Activated T-cell treated with anti-CD3 and anti-CD28 coated beads for 48 hours (primary cell): ENCODE measurements at regions not wholly inside any gene's neighbourhood (a gene's known extent, or its start where the extent isn't known, plus 50 kb on each side); places are given as distances from the start of the nearest gene placed in this dataset.
"Not testable (repeated sequence)": the region's sequence is repeated elsewhere in the genome, so short reads cannot be mapped to it uniquely, and the experiment has no call there.

Experiments
- DNase-seq: peaks from one replicate; pipeline ENCODE4 v3.0.0-alpha.2; 2020; ENCODE audit warnings: low read depth

DNA sequence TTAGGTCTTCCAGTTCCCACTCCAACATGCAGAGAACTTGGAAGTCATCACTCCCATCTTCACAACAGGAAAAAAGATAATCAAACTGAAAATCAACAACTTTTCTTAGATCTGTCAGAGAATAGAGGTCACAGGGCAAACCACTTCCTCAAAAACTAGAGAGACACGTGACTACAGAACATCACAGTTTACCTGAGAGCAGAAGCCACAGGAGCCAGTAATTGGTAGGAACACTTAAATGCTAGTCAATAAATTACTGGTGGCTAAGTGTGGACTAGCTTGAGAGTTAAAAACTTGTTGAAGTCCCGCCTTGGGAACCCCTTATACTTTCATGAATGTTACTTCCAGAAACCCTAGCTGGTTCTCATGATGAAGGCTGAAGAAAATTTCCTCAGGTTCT is 81.1 kb downstream of the THSD1 start:
- not testable (repeated sequence) for DNase-seq

DNA sequence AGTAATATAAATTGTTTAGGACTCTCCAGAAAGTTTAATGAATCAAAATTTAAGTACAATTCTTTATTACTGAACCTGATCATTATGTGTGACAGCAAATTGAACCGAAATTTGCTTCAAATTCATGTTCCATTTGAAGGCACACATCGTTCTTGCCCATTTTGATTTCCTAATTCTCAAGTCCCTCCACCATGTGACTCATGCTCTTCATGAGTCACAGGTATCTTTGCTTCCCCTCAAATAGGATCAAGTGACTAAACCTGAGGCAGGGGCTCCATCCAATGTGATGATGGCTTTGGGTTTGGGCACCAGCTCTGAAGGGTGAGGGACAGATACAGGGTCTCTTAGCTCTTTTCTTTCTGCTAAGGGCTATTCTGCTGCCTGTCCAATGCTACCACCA is 86.1 kb downstream of the THSD1 start:
- DNase-seq: no peak

DNA sequence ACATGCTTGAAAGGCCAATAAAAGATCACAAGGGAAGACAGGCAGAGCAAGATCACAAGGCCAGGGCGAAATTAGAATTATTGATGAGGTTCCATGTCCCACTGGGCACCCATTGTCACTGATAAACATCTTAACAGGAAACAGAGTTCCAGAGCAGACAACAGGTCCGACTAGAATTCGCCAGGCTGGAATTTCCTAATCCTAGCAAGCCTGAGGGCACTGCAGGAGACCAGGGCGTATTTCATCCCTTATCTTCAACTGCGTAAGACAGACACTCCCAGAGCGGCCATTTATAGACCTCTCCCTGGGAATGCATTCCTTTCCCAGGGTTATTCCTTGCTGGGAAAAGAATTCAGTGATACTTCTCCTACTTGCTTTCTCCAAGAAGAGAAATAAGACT is 96.1 kb downstream of the THSD1 start:
- DNase-seq: not testable (repeated sequence)

DNA sequence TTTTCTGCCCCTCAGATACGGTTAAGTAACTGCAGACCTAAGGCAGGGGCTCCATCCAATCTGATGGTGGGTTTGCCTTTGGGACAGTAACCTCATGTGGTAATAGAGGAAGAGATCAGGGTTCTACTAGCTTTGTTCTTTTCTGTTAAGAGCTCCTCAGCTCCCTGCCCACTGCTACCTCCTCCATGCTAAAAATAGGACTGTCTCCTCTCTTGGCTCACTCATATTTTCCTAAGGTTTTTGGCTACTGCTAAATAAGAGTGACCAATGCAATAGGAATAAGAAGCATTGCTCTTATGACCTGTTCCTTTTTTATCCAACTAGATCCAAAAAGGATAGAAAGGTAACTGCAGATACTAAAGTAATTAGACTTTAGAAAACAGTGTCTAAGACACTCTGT is 99.6 kb downstream of the THSD1 start:
- DNase-seq: not testable (repeated sequence)

DNA sequence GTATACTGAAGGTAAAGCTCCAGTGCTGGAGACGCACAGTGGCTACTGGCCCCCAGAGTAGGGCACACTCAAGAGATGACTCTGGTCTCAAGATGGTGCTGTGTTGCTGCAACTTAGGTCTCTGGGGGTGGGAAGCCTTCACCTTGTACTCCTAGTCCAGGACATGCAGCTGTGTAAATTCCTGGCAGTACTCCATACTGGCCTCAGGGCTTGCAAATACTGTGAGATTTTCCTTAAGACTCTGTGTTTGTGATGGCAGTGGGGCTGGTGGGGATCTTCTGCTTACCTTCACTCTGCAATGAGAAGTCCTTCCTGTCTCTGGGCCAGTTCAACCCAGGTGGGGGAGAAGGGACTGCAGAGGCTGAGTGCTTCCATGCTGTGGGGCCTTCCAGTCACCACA is 102.9 kb downstream of the THSD1 start:
- DNase-seq: not testable (repeated sequence)

DNA sequence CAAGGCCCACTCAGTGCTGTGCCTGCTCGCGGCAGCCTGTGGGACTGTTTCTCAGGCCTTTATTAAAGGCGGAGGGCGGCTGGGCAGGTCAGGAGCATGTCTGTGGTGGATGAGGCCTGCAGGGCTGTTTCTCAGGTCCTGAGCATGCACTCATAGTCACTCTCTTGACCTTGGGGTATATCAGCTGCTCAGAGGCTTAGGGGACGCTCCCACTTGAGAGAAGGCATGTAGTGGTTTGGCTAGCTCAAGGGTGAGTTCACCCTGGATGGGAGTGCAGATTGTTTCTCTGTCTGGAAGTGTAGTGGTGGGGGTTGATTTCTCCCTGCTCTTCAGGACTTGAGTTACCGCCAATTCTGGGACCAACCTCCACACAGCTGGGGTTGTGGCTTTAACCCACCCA is 103.3 kb downstream of the THSD1 start:
- not testable (repeated sequence) for DNase-seq

DNA sequence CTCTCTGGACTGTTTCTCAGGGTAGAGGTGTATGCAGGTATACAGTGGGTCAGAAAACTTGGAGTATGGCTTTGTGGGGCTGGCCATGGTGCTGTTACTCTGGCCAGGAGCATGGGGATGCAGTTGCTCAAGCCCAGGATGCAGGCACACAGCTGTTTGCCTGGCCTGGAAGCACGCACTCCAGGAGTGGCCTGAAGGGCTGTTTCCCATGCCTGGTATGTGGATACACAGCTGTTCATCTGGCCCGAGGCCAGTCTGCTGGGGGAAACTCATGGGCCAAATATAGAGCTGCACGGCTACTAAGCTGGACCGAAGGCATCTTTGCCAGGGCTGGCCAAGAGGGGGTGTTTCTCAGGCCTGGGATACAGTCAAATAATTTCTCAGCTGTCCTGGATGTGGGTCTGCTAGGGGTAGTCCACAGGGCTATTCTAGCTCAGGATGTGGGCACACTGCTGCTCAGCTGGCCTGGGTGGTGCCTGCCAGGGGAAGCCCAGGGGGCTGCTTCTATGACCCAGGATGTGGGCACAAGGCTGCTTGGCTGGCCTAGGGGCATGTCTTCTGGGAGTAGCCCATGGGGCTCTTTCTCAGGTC is 104.1 kb downstream of the THSD1 start:
- DNase-seq: not testable (repeated sequence)

DNA sequence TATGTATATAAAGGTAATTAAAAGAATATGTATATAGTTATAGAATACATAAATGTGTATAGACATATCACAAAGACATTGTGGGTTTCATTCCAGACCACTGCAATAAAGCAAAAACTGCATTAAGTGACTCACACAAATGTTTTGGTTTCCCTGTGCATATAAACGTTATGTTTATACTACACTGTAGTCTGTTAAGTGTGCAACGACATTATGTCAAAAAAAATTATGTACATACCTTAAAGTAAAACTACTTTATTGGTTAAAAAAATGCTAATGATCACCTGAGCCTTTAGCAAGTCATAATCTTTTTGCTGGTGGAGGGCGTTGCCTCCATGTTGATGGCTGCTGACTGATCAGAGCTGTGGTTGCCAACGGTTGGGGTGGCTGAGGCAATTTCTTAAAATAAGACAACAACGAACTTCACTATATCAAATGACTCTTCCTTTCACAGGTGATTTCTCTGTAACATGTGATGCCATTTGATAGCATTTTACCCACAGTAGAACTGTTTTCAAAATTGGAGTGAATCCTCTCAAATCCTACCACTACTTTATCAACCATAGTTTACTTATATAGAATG is 107.8 kb downstream of the THSD1 start:
- not testable (repeated sequence) for DNase-seq

DNA sequence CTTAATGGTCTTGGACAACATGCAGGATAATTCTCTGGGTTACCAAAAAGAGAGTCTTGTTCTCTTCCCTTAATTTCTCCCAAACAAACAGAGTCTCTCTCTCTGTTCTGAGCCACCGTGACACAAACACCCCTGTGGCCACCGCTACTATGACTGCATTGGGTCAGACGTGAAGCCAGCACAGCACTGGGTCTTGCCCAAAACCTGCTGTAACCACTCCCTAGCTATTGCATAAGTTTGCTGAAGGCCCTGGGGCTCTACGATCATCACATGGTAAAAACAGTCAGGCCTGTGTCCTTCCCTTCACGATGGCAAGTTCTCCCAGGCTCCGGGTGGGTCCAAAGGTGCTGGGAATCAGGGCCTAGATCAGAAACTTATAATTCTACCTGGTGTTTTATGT is 117.1 kb downstream of the THSD1 start:
- not testable (repeated sequence) for DNase-seq

DNA sequence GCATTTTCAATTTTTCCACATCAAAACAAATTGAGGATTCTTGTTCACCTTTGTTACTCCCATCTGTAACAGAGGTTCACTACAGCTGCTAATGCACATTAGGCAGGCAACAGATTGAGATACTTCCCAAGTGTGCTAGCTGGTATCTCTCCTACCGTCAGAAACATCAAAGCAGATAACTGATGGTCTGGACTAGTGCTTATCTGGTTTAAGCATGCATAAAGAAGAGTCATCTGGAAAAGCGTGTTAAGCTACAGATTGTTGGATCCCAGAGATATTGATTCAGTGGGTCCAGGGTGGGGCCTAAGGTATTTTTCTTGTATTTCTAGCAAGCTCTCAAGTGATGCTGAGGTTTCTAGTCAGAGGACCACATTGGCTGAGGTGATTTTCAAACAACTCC is 122.0 kb upstream of the NEK3 start:
- not testable (repeated sequence) for DNase-seq

DNA sequence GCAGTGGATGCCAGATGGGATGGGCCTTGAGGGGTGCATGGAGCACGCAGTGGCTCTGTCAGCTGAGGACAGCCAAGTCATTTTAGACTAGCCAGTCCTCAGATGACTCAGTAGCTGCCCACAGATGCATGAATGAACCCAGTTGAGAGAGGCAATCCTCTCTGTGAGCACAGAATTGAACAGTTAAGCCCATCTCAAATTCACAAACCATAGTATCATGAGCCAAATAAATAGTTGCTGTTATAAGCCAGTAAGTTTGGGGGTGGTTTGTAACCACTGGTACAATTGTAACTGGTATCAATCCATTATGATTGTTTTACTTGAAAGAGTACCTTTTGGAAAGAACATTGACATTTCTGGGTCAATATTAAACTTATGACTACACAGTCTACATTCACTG is 120.0 kb upstream of the NEK3 start:
- DNase-seq: not testable (repeated sequence)

DNA sequence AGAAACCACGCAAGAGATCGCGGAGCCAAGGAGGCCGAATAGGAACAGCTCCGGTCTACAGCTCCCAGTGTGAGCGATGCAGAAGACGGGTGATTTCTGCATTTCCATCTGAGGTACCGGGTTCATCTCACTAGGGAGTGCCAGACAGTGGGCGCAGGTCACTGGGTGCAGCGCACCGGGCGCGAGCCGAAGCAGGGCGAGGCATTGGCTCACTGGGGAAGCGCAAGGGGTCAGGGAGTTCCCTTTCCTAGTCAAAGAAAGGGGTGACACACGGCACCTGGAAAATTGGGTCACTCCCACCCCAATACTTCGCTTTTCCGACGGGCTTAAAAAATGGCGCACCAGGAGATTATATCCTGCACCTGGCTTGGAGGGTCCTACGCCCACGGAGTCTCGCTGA is 94.9 kb upstream of the NEK3 start:
- DNase-seq: not testable (repeated sequence)

DNA sequence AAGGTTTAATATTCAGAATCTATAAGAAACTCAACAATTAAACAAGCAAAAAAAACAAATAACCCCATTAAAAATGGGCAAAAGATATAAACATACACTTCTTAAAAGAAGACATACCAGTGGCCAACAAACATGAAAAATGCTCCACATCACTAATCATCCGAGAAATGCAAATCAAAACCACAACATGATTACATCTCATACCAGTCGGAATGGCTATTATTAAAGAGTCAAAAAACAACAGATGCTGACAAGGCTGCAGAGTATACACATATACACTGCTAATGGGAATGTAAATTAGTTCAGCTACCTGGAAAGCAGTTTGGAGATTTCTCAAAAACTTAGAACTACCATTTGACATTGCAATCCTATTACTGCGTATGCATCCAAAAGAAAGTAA is 81.4 kb upstream of the NEK3 start:
- not testable (repeated sequence) for DNase-seq

DNA sequence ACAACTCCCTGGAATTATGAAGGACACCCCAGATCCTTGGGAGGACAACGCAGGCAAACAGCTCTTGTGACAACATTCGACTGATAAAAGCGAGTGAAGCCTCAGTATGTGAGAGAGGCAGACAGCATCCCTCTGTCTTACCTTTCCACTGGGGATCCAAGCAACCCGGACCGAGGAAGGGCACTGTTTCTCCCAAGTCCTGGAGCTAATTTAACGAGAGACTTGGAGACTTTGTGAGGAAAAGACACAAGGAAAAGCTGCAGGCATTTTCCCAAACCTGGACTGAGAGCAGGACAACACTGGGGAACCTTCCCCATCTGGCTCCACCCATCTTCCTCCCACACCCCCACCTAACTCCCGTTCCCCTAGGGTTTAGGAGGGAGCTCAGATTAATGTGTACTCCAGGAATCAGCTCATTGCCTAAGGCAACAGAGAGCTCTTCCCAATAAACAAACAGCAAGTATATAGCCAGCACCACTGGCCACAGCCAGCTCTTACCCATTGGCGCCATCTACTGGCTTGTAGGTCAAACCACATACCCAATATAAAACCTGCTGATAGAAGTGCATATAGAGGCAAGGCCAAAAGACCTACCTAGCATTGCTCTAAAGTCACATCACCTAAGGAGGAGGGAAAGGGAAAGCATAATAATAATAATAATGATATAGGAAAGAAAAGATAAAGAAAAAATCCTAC is 76.7 kb upstream of the NEK3 start:
- peak; percentile 2 for DNase-seq

DNA sequence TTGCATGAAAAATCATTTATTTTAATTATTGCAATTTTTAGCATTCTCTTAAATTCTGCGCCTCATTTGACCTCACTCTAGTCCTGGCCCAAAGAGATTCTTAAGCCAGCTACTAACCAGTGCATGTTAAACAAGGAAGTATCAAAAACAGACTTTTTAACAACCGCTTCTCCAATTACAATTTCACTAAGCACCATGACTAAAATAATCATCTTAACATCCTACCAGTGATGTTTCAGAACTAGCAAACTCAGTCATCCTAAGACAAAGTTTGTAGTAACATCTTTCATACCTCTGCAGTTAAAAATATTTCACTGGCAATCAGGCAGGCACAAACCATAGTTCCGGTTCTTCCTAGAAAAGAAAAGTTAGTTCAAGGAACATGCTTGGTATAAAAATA is 75.5 kb upstream of the NEK3 start:
- not testable (repeated sequence) for DNase-seq

DNA sequence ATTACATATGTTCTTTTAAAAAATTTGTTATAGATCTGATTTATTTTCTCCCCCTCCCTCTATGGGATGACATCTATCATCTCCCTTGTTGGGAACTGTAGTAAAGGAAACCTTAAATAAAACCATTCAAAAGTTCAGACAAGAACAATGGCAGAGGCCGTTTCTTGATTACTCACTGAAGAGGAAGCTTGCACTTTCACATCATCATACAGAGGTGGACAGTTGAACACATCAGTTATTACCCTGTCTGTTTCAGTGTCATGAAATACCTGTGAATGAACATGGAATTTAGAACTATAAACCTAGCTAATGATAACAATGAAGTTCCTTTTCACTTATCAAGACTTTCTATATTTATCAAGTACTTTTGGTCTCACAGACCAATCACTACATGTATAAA is 63.7 kb upstream of the NEK3 start:
- not testable (repeated sequence) for DNase-seq

DNA sequence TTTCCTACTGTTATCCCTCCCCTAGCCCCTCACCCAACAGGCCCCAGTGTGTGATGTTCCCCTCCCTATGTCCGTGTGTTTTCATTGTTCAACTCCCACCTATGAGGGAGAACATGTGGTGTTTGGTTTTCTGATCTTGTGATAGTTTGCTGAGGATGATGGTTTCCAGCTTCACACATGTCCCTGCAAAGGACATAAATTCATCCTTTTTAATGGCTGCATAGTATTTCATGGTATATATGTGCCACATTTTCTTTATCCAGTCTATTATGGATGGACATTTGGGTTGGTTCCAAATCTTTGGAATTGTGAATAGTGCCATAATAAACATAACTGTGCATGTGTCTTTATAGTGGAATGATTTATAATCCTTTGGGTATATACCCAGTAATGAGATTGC is 54.5 kb upstream of the NEK3 start:
- not testable (repeated sequence) for DNase-seq

DNA sequence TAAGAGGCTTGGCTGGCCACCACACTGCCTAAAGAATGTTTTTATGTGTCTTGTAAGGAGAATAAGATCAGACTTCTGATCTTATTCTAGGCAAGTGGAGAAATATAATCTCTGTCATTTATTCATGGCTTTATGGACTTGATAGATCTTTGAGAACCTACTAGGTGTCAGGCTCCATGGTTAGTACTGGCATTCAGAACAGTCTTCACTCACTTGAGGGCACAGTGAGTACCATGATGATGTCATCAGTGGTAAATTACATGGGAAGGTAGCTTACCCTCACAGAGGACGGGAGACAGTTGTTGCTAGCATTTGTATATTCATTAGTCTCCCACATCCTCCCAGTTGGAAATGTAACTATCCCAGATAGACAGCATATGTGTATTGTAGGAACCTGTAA is 53.5 kb upstream of the NEK3 start:
- not testable (repeated sequence) for DNase-seq

DNA sequence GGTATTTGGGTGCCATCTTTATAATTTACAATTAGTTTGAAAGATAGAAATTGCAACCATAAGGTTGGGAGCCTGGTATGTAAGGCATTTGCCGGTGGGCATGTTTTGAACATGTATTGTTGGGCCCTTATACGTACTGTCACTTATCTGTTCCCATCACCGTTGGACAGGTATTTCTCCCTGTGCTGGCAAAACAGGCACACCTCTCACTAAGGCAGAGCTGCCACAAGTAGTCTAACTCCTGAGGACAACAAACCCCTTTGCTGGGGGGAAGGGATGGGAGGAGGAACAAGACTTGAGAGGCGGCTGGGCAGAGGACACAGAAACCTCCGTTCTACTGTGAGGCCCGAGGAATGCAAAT is 52.0 kb upstream of the NEK3 start:
- DNase-seq: not testable (repeated sequence)

DNA sequence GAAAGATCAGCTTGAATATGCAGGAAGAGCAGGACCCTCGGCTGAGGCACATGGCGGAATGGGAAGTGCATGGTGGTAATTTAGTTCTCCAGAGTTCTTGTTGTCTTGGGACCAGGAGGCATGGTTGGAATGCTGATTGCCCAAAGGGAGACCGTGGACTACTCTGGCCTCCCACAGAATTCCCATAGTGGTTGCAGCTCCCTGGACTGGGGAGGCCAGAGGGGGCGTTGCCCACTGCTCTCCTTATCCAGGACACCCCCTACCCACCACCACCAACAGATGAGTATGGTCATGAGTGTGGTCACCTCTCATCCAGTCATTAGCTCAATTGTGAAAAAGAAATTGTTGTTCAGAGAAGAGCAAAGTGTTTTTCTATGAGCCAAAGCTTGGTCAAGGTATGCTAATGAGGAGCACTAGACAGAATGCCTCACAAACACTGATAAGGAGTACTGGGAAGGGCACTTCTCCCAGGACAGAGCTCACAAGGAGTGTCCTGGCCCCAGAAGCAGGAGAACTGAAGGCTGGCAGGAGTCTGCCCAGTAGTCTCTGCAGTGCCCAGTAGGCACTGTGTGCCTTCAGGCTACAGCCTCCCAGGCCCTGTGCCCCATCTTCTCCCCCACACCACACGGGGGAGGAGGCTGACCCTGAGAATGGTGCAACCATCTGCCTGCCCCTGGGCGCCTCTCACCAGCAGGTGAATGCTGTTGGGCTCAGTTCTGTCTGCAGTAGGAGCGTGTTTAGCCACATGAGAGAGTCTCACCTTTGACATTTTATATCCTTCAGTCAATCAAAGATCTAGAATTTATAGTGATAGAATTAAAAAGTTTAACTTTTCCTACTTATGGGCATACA is 51.4 kb upstream of the NEK3 start:
- DNase-seq: not testable (repeated sequence)
